ENCODE measurements at regions not wholly inside any gene's neighbourhood (a gene's known extent, or its start where the extent isn't known, plus 50 kb on each side); places are given as distances from the start of the nearest gene placed in this dataset.

GRCh38 chr20:6360766-6361165 lies 237.9 kb upstream of the FERMT1 start:
- no CpG with 5 or more reads among the region's 5 CpGs for WGBS (ENCODE audit: extremely low coverage, insufficient read length, low lambda C conversion rate)
- Histone ChIP-seq H3K14ac (ENCODE audit: insufficient read depth, low read length) (no peak overlapping the region), H2BK20ac (ENCODE audit: low read depth, low read length, poor library complexity, severe bottlenecking) (no peak overlapping the region), H3K79me2 (ENCODE audit: insufficient read depth, low read length) (no peaks in the 10 kb centered on the region), H3K23me2 (ENCODE audit: insufficient read length, low read depth, low read length, poor library complexity, severe bottlenecking) (no peaks in the 10 kb centered on the region), H3K56ac (ENCODE audit: insufficient read length, low read depth, low read length) (no peak overlapping the region), H2AFZ (ENCODE audit: low read length) (no peak overlapping the region), H3K27ac (ENCODE audit: insufficient read length, low read depth, low read length) (no peak overlapping the region), H3K79me1 (ENCODE audit: insufficient read depth, low read depth, low read length, poor library complexity, severe bottlenecking) (no peaks in the 10 kb centered on the region), H3K4me1 (ENCODE audit: insufficient read depth, low read length) (peaks cover 4% of the 10 kb centered on the region; the same call in 1 of the 2 replicates), H3K9me3 (ENCODE audit: control insufficient read depth, low read depth, low read length) (no peaks in the 10 kb centered on the region), H3K9ac (ENCODE audit: extremely low read depth, insufficient read length, low read length) (no peak overlapping the region), H3K27me3 (ENCODE audit: insufficient read depth, low read length) (no peaks in the 10 kb centered on the region), H4K8ac (replicated peaks; ENCODE audit: insufficient read length, low read depth, low read length) (no peak overlapping the region), H4K20me1 (ENCODE audit: control insufficient read depth, insufficient read depth, insufficient read length) (no peaks in the 10 kb centered on the region), H2BK15ac (ENCODE audit: low read depth, low read length) (no peak overlapping the region), H4K5ac (ENCODE audit: insufficient read length, low read depth, low read length) (no peak overlapping the region), H3T11ph (ENCODE audit: low read length) (no peak overlapping the region), H3K4me2 (ENCODE audit: insufficient read depth, insufficient read length, low read length) (no peak overlapping the region), H2BK5ac (ENCODE audit: insufficient read length, low read length) (no peak overlapping the region), H3K4ac (ENCODE audit: low read depth, low read length) (no peak overlapping the region), H2AK5ac (ENCODE audit: insufficient read length, low read length) (no peak overlapping the region), H3K23ac (ENCODE audit: insufficient read length, low read depth, low read length) (no peak overlapping the region), H2BK12ac (ENCODE audit: insufficient read length, low read depth, low read length) (no peak overlapping the region), H3K18ac (ENCODE audit: insufficient read length, low read depth, low read length) (no peak overlapping the region), H4K91ac (ENCODE audit: insufficient read length, low read depth, low read length) (no peak overlapping the region), H2BK120ac (ENCODE audit: low read depth, low read length, poor library complexity, severe bottlenecking) (no peak overlapping the region)
- no peaks in the 10 kb centered on the region for H3K36me3 Mint-ChIP-seq (ENCODE audit: insufficient read depth in 1 of 3, low read depth in 3 of 3)
- no peaks in the 10 kb centered on the region for H3K27me3 Mint-ChIP-seq (ENCODE audit: low read depth)
- H3K4me3 Mint-ChIP-seq: no peak overlapping the region
- no peak for TF ChIP-seq CTCF (conservative IDR thresholded peaks at IDR 0.05)
- no peak overlapping the region for H3K27ac Mint-ChIP-seq
- peaks cover 0 to 5% of the 10 kb centered on the region in 2 experiments; a peak in 2 of 4 replicates for H3K4me1 Mint-ChIP-seq
- no peak for DNase-seq
- H3K9me3 Mint-ChIP-seq: no peaks in the 10 kb centered on the region

Measured in H9 (cell line).